ENCODE measurements at regions not wholly inside any gene's neighbourhood (a gene's known extent, or its start where the extent isn't known, plus 50 kb on each side); places are given as distances from the start of the nearest gene placed in this dataset.
"Not testable (repeated sequence)": the region's sequence is repeated elsewhere in the genome, so short reads cannot be mapped to it uniquely, and the experiment has no call there.

DNA sequence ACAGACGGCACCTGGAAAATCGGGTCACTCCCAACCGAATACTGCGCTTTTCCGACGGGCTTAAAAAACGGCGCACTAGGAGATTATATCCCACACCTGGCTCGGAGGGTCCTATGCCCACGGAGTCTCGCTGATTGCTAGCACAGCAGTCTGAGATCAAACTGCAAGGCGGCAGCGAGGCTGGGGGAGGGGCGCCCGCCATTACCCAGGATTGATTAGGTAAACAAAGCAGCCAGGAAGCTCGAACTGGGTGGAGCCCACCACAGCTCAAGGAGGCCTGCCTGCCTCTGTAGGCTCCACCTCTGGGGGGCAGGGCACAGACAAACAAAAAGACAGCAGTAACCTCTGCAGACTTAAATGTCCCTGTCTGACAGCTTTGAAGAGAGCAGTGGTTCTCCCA lies 64.5 kb downstream of the SLC30A10 start:
- not testable (repeated sequence) for H3K9me3 ChIP-seq (ENCODE audit: control insufficient read depth, insufficient read depth, low read depth, low read length); H3K27me3 ChIP-seq (ENCODE audit: control insufficient read depth, insufficient read depth, low read length); H3K79me2 ChIP-seq (ENCODE audit: control insufficient read depth, insufficient read depth, low read length); H3K9ac ChIP-seq (ENCODE audit: insufficient read depth, low read length); H3K4me3 ChIP-seq (replicated peaks in 1 of 4; ENCODE audit: control extremely low read depth in 1 of 4, insufficient read depth in 1 of 4, low read depth in 3 of 4, low read length in 4 of 4); H3K4me1 ChIP-seq (ENCODE audit: control insufficient read depth, extremely low read depth, insufficient read depth, low read length); H2AFZ ChIP-seq (ENCODE audit: low read length); H3K4me2 ChIP-seq (ENCODE audit: extremely low read depth, insufficient read depth, low read length); H4K20me1 ChIP-seq (ENCODE audit: control insufficient read depth, extremely low read depth, insufficient read depth, low read length); H3K36me3 ChIP-seq (ENCODE audit: control insufficient read depth, insufficient read depth, low read length); DNase-seq (ENCODE audit: low read depth in 2 of 2); H3K27ac ChIP-seq (ENCODE audit: insufficient read depth, low read length)

- H3K4me2 ChIP-seq (ENCODE audit: extremely low read depth, insufficient read depth, low read length): no peak overlapping the region
- H3K4me3 ChIP-seq (replicated peaks in 1 of 4; ENCODE audit: control extremely low read depth in 1 of 4, insufficient read depth in 1 of 4, low read depth in 3 of 4, low read length in 4 of 4): no peak overlapping the region
- no peaks in the 10 kb centered on the region for H3K36me3 ChIP-seq (ENCODE audit: control insufficient read depth, insufficient read depth, low read length)
- no peaks in the 10 kb centered on the region for H3K4me1 ChIP-seq (ENCODE audit: control insufficient read depth, extremely low read depth, insufficient read depth, low read length)
- no peak for DNase-seq (ENCODE audit: low read depth in 2 of 2)
- no peaks in the 10 kb centered on the region for H3K9me3 ChIP-seq (ENCODE audit: control insufficient read depth, insufficient read depth, low read depth, low read length)
- no peak overlapping the region for H2AFZ ChIP-seq (ENCODE audit: low read length)
- TF ChIP-seq, protein P1, sequence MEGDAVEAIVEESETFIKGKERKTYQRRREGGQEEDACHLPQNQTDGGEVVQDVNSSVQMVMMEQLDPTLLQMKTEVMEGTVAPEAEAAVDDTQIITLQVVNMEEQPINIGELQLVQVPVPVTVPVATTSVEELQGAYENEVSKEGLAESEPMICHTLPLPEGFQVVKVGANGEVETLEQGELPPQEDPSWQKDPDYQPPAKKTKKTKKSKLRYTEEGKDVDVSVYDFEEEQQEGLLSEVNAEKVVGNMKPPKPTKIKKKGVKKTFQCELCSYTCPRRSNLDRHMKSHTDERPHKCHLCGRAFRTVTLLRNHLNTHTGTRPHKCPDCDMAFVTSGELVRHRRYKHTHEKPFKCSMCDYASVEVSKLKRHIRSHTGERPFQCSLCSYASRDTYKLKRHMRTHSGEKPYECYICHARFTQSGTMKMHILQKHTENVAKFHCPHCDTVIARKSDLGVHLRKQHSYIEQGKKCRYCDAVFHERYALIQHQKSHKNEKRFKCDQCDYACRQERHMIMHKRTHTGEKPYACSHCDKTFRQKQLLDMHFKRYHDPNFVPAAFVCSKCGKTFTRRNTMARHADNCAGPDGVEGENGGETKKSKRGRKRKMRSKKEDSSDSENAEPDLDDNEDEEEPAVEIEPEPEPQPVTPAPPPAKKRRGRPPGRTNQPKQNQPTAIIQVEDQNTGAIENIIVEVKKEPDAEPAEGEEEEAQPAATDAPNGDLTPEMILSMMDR (conservative IDR thresholded peaks at IDR 0.05 in 1 of 2, IDR thresholded peaks at IDR 0.05 in 1 of 2; ENCODE audit: low read depth in 1 of 2, low read length in 2 of 2): no peak
- TF ChIP-seq EZH2 (IDR thresholded peaks at IDR 0.05; ENCODE audit: low read length, missing control alignments): no peak
- no peaks in the 10 kb centered on the region for H3K27me3 ChIP-seq (ENCODE audit: control insufficient read depth, insufficient read depth, low read length)
- no peaks in the 10 kb centered on the region for H4K20me1 ChIP-seq (ENCODE audit: control insufficient read depth, extremely low read depth, insufficient read depth, low read length)
- no peaks in the 10 kb centered on the region for H3K79me2 ChIP-seq (ENCODE audit: control insufficient read depth, insufficient read depth, low read length)
- no peak overlapping the region for H3K9ac ChIP-seq (ENCODE audit: insufficient read depth, low read length)
- H3K27ac ChIP-seq (ENCODE audit: insufficient read depth, low read length): no peak overlapping the region
These were observed 66.0 kb downstream of the SLC30A10 start for GRCh38 chr1:219862366-219862765.

DNA sequence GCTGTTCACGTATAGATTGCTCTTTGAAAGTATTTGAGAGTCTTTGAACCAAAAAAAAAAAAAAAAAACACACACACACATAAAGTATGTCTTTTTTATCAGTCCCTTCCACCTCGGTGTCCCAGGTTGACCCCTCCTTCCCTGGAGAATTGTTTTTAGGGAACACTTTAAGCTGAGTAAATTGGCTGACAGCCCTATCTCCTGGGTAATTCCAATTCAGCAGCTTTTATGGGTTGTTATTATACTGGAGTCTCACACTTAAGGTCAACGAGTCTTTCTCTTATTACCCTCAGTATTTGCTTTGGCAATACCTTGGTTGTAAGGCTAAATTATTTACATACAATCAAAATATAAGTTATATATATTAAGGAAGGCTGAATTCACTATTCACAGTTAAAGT lies 69.4 kb downstream of the SLC30A10 start:
- no peaks in the 10 kb centered on the region for H3K4me1 ChIP-seq (ENCODE audit: control insufficient read depth, extremely low read depth, insufficient read depth, low read length)
- no peak overlapping the region for H2AFZ ChIP-seq (ENCODE audit: low read length)

More for the DNA sequence above, 69.4 kb downstream of the SLC30A10 start:
- no peak overlapping the region for H3K4me3 ChIP-seq (replicated peaks in 1 of 4; ENCODE audit: control extremely low read depth in 1 of 4, insufficient read depth in 1 of 4, low read depth in 3 of 4, low read length in 4 of 4)
- no peaks in the 10 kb centered on the region for H3K9me3 ChIP-seq (ENCODE audit: control insufficient read depth, insufficient read depth, low read depth, low read length)
- H3K79me2 ChIP-seq (ENCODE audit: control insufficient read depth, insufficient read depth, low read length): no peaks in the 10 kb centered on the region
- no peaks in the 10 kb centered on the region for H3K36me3 ChIP-seq (ENCODE audit: control insufficient read depth, insufficient read depth, low read length)
- DNase-seq (ENCODE audit: low read depth in 2 of 2): no peak
- H3K27me3 ChIP-seq (ENCODE audit: control insufficient read depth, insufficient read depth, low read length): no peaks in the 10 kb centered on the region
- no peaks in the 10 kb centered on the region for H4K20me1 ChIP-seq (ENCODE audit: control insufficient read depth, extremely low read depth, insufficient read depth, low read length)
- H3K4me2 ChIP-seq (ENCODE audit: extremely low read depth, insufficient read depth, low read length): no peak overlapping the region
- no peak overlapping the region for H3K27ac ChIP-seq (ENCODE audit: insufficient read depth, low read length)
- no peak overlapping the region for H3K9ac ChIP-seq (ENCODE audit: insufficient read depth, low read length)
- TF ChIP-seq, protein P1 (conservative IDR thresholded peaks at IDR 0.05 in 1 of 2, IDR thresholded peaks at IDR 0.05 in 1 of 2; ENCODE audit: low read depth in 1 of 2, low read length in 2 of 2): no peak
- TF ChIP-seq EZH2 (IDR thresholded peaks at IDR 0.05; ENCODE audit: low read length, missing control alignments): no peak
